ENCODE measurements at regions not wholly inside any gene's neighbourhood (a gene's known extent, or its start where the extent isn't known, plus 50 kb on each side); places are given as distances from the start of the nearest gene placed in this dataset.

DNA sequence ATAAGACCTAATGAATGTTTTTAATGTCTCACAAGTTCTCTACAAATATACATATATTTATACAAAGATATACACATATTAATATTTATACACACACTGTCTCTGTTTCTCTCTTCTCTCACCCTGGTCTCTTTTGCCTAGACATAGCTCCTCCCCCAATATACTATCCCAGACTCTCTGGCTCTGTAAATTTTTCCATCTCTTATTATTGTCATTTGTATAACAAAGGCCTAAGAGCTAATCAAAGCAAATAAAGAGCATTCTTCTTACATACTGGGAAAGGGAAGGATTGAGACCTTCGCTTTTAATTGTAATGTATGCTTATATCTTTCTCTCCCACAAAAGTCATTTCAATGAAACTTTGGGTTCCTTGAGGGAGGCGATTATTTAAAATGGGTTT is 318.1 kb downstream of the ADAMTS20 start:
- H3K4me1 ChIP-seq (ENCODE audit: control insufficient read depth, extremely low read depth, insufficient read depth, low read length), result peaks cover 31% of the 10 kb centered on the region
- no peaks in the 10 kb centered on the region for H3K9me1 ChIP-seq (replicated peaks; ENCODE audit: control insufficient read depth, extremely low read depth, insufficient read depth, low read length)
- dilution Hi-C loops (cut with MboI; ENCODE audit: extremely low pct_ligation_motif_present, low sequenced_read_pairs) (no loop called here), intact Hi-C loops (cut with micrococcal nuclease) (no loop called here)
- no TSS peak for BruUV-seq (replicated peaks)
- no peak overlapping the region for H3K27ac ChIP-seq (ENCODE audit: insufficient read depth, low read depth, low read length)
- H3K4me2 ChIP-seq (ENCODE audit: insufficient read depth, low read length), result peak overlapping the region; percentile 12
- H3K9me3 ChIP-seq (replicated peaks; ENCODE audit: control insufficient read depth, insufficient read depth, low read length), result no peaks in the 10 kb centered on the region
- no peaks in the 10 kb centered on the region for H3K27me3 ChIP-seq (ENCODE audit: control insufficient read depth in 2 of 2, insufficient read depth in 2 of 2, low read length in 2 of 2)
- no peak for DNase-seq (ENCODE audit: low read depth, low spot score)
- H3K36me3 ChIP-seq (ENCODE audit: control insufficient read depth in 2 of 2, extremely low read depth in 1 of 2, insufficient read depth in 2 of 2, low read length in 2 of 2), result no peaks in the 10 kb centered on the region
- no peak for TF ChIP-seq POLR2A (IDR thresholded peaks at IDR 0.05; ENCODE audit: low read depth, low read length)
- no peak for TF ChIP-seq FOS (IDR thresholded peaks at IDR 0.05; ENCODE audit: borderline replicate concordance, insufficient read depth, low read length)
- no peak for TF ChIP-seq GATA2 (IDR thresholded peaks at IDR 0.05; ENCODE audit: insufficient read depth, insufficient read length, low read depth, low read length)
- TF ChIP-seq JUN (IDR thresholded peaks at IDR 0.05; ENCODE audit: borderline replicate concordance, insufficient read depth, insufficient read length, low read depth), result no peak
- no peak for TF ChIP-seq POLR2AphosphoS5 (IDR thresholded peaks at IDR 0.05; ENCODE audit: insufficient read depth, low read depth, low read length)
- TF ChIP-seq EZH2 (IDR thresholded peaks at IDR 0.05; ENCODE audit: borderline replicate concordance, low read depth, low read length, severe bottlenecking), result no peak
- no peak for TF ChIP-seq MYC (IDR thresholded peaks at IDR 0.05; ENCODE audit: low read depth, low read length)
- TF ChIP-seq CTCF (IDR thresholded peaks at IDR 0.05; ENCODE audit: extremely low read depth in 1 of 2, insufficient read depth in 1 of 2, low read depth in 1 of 2, low read length in 2 of 2), result no peak
- no peak for TF ChIP-seq MAX (IDR thresholded peaks at IDR 0.05; ENCODE audit: insufficient read depth, insufficient read length)
- ChIA-PET POLR2A (no interaction called here), CTCF (no interaction called here)
- H3K79me2 ChIP-seq (ENCODE audit: control insufficient read depth, insufficient read depth, low read length), result no peaks in the 10 kb centered on the region
- no peak overlapping the region for H3K4me3 ChIP-seq (replicated peaks in 1 of 3; ENCODE audit: insufficient read depth in 1 of 3, low read depth in 1 of 3, low read length in 3 of 3)
- no peaks in the 10 kb centered on the region for H4K20me1 ChIP-seq (replicated peaks; ENCODE audit: control insufficient read depth, extremely low read depth, insufficient read depth, low read length)
- FAIRE-seq, result no peak
- H3K9ac ChIP-seq (replicated peaks; ENCODE audit: extremely low read depth, insufficient read depth, low read length), result no peak overlapping the region
- no peak overlapping the region for H2AFZ ChIP-seq (ENCODE audit: low read depth, low read length)

Data from endothelial cell of umbilical vein (primary cell).